Loucy (cell line): ENCODE measurements at regions not wholly inside any gene's neighbourhood (a gene's known extent, or its start where the extent isn't known, plus 50 kb on each side); places are given as distances from the start of the nearest gene placed in this dataset.

ENCODE experiments used
- CTCF ChIP-seq: fragments of 200-600 bp; sonication (generic); conservative IDR thresholded peaks from 2 replicates; pipeline ENCODE4 v1.5.1; 2014; ENCODE audit warnings: mild to moderate bottlenecking, antibody characterized with exemption, low read length
- EZH2phosphoT487 ChIP-seq: fragments of 200-600 bp; IDR thresholded peaks from 2 replicates; pipeline ENCODE4 v1.6.1; 2018; ENCODE audit warnings: antibody characterized with exemption, mild to moderate bottlenecking, moderate library complexity, borderline replicate concordance

GRCh38 chr5:107169867-107170266 is 500.9 kb downstream of the EFNA5 start:
- no peak for TF ChIP-seq CTCF
- no peak for TF ChIP-seq EZH2phosphoT487
